Neural cell (in vitro differentiated cells): ENCODE measurements at regions not wholly inside any gene's neighbourhood (a gene's known extent, or its start where the extent isn't known, plus 50 kb on each side); places are given as distances from the start of the nearest gene placed in this dataset.

ENCODE experiments used
- H2AFZ ChIP-seq: fragments of 200-600, 300-800 bp; sonication (generic), shearing (Covaris generic); 2 replicates; pipeline ENCODE4 v1.6.0; 2014; ENCODE audit warnings: low read depth, mild to moderate bottlenecking, antibody characterized with exemption, low read length, moderate library complexity
- H3F3A ChIP-seq: fragments of 200-600 bp; shearing (Covaris generic); 2 replicates; pipeline ENCODE4 v1.6.1; 2016; ENCODE audit warnings: mild to moderate bottlenecking, moderate library complexity, mixed read lengths, antibody characterized with exemption, low read length; ENCODE audit not compliant: insufficient read depth, poor library complexity, severe bottlenecking
- H3K27ac ChIP-seq: fragments of 200-600, 300-800 bp; sonication (generic), shearing (Covaris generic); 2 replicates; pipeline ENCODE4 v1.5.1; 2014; ENCODE audit warnings: mild to moderate bottlenecking, low read length, moderate library complexity
- H3K27me3 ChIP-seq: fragments of 300-800, 200-600 bp; sonication (generic), shearing (Covaris generic); 2 replicates; pipeline ENCODE4 v1.6.0; 2014; ENCODE audit warnings: mild to moderate bottlenecking, low read depth, low read length, moderate library complexity; ENCODE audit not compliant: insufficient read depth
- H3K36me3 ChIP-seq: fragments of 300-800, 200-600 bp; sonication (generic), shearing (Covaris generic); 2 replicates; pipeline ENCODE4 v1.5.1; 2014; ENCODE audit warnings: mild to moderate bottlenecking, antibody characterized with exemption, low read length, moderate library complexity; ENCODE audit not compliant: insufficient read depth
- H3K4me2 ChIP-seq: fragments of 300-800, 200-600 bp; sonication (generic), shearing (Covaris generic); 2 replicates; pipeline ENCODE4 v1.6.0; 2014; ENCODE audit warnings: mild to moderate bottlenecking, low read length
- H3K4me3 ChIP-seq: fragments of 300-800, 200-600 bp; sonication (generic), shearing (Covaris generic); 2 replicates; pipeline ENCODE4 v1.5.1; 2014; ENCODE audit warnings: mild to moderate bottlenecking, low read length, moderate library complexity
- H3K79me2 ChIP-seq: fragments of 200-600 bp; shearing (Covaris generic); replicated peaks from 2 replicates; pipeline ENCODE4 v1.6.0; 2014; ENCODE audit warnings: mild to moderate bottlenecking, low read length, moderate library complexity; ENCODE audit not compliant: insufficient read depth
- H3K9ac ChIP-seq: fragments of 300-800, 200-600 bp; sonication (generic), shearing (Covaris generic); 2 replicates; pipeline ENCODE4 v1.6.1; 2016; ENCODE audit warnings: mild to moderate bottlenecking, low read length, mixed read lengths
- H3K9me2 ChIP-seq: fragments of 200-600 bp; shearing (Covaris generic); 2 replicates; pipeline ENCODE4 v1.6.1; 2016; ENCODE audit warnings: mild to moderate bottlenecking, low read length, mixed read lengths; ENCODE audit not compliant: insufficient read depth
- H3K9me3 ChIP-seq: fragments of 200-600, 300-800 bp; sonication (generic), shearing (Covaris generic); 2 replicates; pipeline ENCODE4 v1.6.1; 2016; ENCODE audit warnings: mild to moderate bottlenecking, mixed run types, low read length, moderate library complexity, mixed read lengths
- H4K20me1 ChIP-seq: fragments of 200-600 bp; shearing (Covaris generic); 2 replicates; pipeline ENCODE4 v1.6.1; 2016; ENCODE audit warnings: mild to moderate bottlenecking, mixed run types; ENCODE audit not compliant: insufficient read depth
- EP300 ChIP-seq: fragments of 450-650 bp; conservative IDR thresholded peaks from 2 replicates; pipeline ENCODE4 v1.6.1; 2014; ENCODE audit warnings: antibody characterized with exemption, mild to moderate bottlenecking, moderate library complexity; ENCODE audit not compliant: poor library complexity, severe bottlenecking
- EZH2 ChIP-seq: fragments of 200-600, 300-800 bp; shearing (Covaris generic), sonication (generic); IDR thresholded peaks from 2 replicates; pipeline ENCODE4 v1.6.1; 2014; ENCODE audit warnings: antibody characterized with exemption, low read length, borderline replicate concordance, mild to moderate bottlenecking; ENCODE audit not compliant: insufficient read depth, poor library complexity, severe bottlenecking
- MXI1 ChIP-seq: fragments of 450-650 bp; conservative IDR thresholded peaks from 2 replicates; pipeline ENCODE4 v1.6.1; 2014; ENCODE audit warnings: antibody characterized with exemption, mild to moderate bottlenecking; ENCODE audit not compliant: poor library complexity, severe bottlenecking
- POLR2AphosphoS5 ChIP-seq: IDR thresholded peaks from 2 replicates; pipeline ENCODE4 v1.6.1; 2012
- RAD21 ChIP-seq: fragments of 450-650 bp; conservative IDR thresholded peaks from 2 replicates; pipeline ENCODE4 v1.6.1; 2014; ENCODE audit warnings: antibody characterized with exemption, mild to moderate bottlenecking, moderate library complexity
- SMC3 ChIP-seq: fragments of 450-650 bp; conservative IDR thresholded peaks from 2 replicates; pipeline ENCODE4 v1.6.1; 2014; ENCODE audit warnings: antibody characterized with exemption, mild to moderate bottlenecking, moderate library complexity; ENCODE audit not compliant: poor library complexity
- TAF1 ChIP-seq: IDR thresholded peaks from 2 replicates; pipeline ENCODE4 v1.6.1; 2012; ENCODE audit warnings: low read depth
- TF ChIP-seq, protein P1 (sequence below): fragments of 450-650 bp; IDR thresholded peaks from 2 replicates; pipeline ENCODE4 v1.5.1; 2014; ENCODE audit warnings: antibody characterized with exemption, mild to moderate bottlenecking, moderate library complexity; ENCODE audit not compliant: poor library complexity, severe bottlenecking
- TF ChIP-seq, protein P2 (sequence below): IDR thresholded peaks from 2 replicates; pipeline ENCODE4 v1.6.1; 2012; ENCODE audit warnings: borderline replicate concordance

DNA sequence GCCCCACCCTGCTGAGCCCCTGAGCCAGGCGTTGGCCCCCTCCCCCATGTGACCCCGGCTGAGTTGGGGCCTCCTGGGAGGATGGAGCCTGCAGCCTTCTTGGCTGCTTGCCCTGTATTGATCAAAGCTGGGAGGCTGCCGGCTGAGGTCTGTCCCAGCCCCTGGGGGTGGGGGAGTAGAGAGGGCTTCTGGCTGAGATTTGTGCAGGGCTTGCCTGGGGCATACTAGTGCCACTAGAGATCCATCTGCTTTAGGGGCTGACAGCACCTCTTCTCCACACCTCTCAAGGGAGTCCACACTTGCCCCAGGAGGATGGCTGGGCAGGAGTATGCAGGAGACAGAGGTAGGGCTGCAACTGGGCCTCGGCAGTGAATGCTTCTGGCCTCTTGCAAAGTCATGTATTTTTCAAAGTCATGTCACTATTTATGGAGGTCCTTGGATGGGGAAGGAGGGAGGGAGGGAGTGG lies 53.6 kb upstream of the SSBP3 start:
- Histone ChIP-seq H3K36me3 (no peaks in the 10 kb centered on the region), H4K20me1 (no peaks in the 10 kb centered on the region), H3K9ac (no peak overlapping the region), H2AFZ (no peak overlapping the region), H3K79me2 (no peaks in the 10 kb centered on the region), H3K4me2 (no peak overlapping the region), H3F3A (no peaks in the 10 kb centered on the region), H3K27me3 (no peaks in the 10 kb centered on the region), H3K9me2 (no peaks in the 10 kb centered on the region), H3K9me3 (no peaks in the 10 kb centered on the region), H3K4me3 (no peak overlapping the region), H3K27ac (no peak overlapping the region)
- no peak for TF ChIP-seq EZH2

DNA sequence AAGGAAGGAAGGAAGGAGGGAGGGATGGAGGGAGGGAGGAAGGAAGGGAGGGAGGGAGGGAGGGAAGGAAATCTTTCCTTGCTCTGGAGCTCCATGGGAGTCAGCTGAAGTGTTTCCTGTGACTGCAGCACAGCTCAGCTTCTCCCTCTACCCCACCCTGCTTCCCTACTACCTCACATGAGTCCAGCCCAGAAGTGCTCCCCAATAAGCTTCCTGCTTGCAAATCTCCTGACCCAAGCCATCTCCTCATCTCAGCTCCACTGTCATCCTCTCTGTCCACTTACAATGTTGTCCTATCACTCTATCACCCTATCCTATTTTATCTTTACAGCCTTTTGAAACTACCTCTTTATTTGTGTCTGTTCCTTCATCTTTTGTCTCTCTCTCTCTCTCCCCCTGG lies 52.9 kb upstream of the SSBP3 start:
- Histone ChIP-seq H3K4me2 (no peak overlapping the region), H3F3A (no peaks in the 10 kb centered on the region), H3K36me3 (no peaks in the 10 kb centered on the region), H2AFZ (no peak overlapping the region), H3K9me2 (no peaks in the 10 kb centered on the region), H3K9ac (no peak overlapping the region), H3K4me3 (no peak overlapping the region), H3K27me3 (no peaks in the 10 kb centered on the region), H3K9me3 (no peaks in the 10 kb centered on the region), H3K27ac (no peak overlapping the region), H3K79me2 (no peaks in the 10 kb centered on the region), H4K20me1 (no peaks in the 10 kb centered on the region)
- TF ChIP-seq EP300 (no peak), RAD21 (no peak), POLR2AphosphoS5 (no peak), MXI1 (no peak), SMC3 (no peak), EZH2 (no peak), TAF1 (no peak)
- TF ChIP-seq, protein P1, sequence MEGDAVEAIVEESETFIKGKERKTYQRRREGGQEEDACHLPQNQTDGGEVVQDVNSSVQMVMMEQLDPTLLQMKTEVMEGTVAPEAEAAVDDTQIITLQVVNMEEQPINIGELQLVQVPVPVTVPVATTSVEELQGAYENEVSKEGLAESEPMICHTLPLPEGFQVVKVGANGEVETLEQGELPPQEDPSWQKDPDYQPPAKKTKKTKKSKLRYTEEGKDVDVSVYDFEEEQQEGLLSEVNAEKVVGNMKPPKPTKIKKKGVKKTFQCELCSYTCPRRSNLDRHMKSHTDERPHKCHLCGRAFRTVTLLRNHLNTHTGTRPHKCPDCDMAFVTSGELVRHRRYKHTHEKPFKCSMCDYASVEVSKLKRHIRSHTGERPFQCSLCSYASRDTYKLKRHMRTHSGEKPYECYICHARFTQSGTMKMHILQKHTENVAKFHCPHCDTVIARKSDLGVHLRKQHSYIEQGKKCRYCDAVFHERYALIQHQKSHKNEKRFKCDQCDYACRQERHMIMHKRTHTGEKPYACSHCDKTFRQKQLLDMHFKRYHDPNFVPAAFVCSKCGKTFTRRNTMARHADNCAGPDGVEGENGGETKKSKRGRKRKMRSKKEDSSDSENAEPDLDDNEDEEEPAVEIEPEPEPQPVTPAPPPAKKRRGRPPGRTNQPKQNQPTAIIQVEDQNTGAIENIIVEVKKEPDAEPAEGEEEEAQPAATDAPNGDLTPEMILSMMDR: no peak
- TF ChIP-seq, protein P2, sequence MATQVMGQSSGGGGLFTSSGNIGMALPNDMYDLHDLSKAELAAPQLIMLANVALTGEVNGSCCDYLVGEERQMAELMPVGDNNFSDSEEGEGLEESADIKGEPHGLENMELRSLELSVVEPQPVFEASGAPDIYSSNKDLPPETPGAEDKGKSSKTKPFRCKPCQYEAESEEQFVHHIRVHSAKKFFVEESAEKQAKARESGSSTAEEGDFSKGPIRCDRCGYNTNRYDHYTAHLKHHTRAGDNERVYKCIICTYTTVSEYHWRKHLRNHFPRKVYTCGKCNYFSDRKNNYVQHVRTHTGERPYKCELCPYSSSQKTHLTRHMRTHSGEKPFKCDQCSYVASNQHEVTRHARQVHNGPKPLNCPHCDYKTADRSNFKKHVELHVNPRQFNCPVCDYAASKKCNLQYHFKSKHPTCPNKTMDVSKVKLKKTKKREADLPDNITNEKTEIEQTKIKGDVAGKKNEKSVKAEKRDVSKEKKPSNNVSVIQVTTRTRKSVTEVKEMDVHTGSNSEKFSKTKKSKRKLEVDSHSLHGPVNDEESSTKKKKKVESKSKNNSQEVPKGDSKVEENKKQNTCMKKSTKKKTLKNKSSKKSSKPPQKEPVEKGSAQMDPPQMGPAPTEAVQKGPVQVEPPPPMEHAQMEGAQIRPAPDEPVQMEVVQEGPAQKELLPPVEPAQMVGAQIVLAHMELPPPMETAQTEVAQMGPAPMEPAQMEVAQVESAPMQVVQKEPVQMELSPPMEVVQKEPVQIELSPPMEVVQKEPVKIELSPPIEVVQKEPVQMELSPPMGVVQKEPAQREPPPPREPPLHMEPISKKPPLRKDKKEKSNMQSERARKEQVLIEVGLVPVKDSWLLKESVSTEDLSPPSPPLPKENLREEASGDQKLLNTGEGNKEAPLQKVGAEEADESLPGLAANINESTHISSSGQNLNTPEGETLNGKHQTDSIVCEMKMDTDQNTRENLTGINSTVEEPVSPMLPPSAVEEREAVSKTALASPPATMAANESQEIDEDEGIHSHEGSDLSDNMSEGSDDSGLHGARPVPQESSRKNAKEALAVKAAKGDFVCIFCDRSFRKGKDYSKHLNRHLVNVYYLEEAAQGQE: no peak

DNA sequence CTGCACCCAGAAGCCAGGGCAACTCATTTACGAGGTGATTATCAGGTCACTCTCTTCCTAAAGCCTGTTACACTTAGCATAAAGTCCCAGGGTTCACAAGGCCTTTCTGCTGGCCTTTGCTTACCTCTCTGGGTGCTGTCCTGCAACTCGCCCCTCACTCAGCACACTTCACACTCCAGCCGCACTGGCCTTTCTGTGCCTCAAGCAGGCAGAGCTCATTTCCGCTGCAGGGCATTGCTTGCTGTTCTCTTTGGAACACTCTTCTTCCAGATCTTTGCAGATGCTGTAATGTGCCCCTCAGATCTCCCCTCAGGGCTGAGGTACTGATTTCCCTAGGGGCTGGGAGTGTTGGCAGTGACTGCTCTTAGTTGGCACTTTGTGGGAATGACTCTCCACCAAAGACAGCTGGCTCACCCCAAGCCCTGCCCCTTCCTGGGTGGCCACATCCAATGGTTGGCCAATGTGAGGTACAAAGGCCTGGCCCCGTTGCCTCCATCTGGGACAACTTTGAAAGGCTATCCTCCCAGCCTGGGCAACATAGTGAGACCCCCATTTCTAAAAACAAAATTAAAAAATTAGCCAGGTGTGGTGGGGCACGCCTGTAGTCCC lies 50.8 kb upstream of the SSBP3 start:
- TF ChIP-seq TAF1: no peak
- Histone ChIP-seq H4K20me1 (no peaks in the 10 kb centered on the region), H3K4me2 (no peak overlapping the region), H3K79me2 (no peaks in the 10 kb centered on the region), H3K36me3 (no peaks in the 10 kb centered on the region), H3K27me3 (no peaks in the 10 kb centered on the region), H3F3A (no peaks in the 10 kb centered on the region), H3K4me3 (no peak overlapping the region), H3K9me2 (no peaks in the 10 kb centered on the region), H3K9ac (no peak overlapping the region), H3K9me3 (no peaks in the 10 kb centered on the region), H3K27ac (no peak overlapping the region), H2AFZ (no peak overlapping the region)
